ENCODE measurements at regions not wholly inside any gene's neighbourhood (a gene's known extent, or its start where the extent isn't known, plus 50 kb on each side); places are given as distances from the start of the nearest gene placed in this dataset.

GRCh38 chr2:2847209-2847676 lies 516.2 kb upstream of the MYT1L start:
- H3K9me3 ChIP-seq, result no peaks in the 10 kb centered on the region
- H3K27ac ChIP-seq (ENCODE audit: low read depth in 2 of 2, low read length in 1 of 2), result peak overlapping the region in 1 of 2 experiments; percentile 85; a peak in 3 of 4 replicates
- peaks cover 0 to 76% of the 10 kb centered on the region in 2 experiments; a peak in 2 of 4 replicates for H3K4me1 ChIP-seq (ENCODE audit: control insufficient read depth in 1 of 2, insufficient read depth in 2 of 2, low read depth in 1 of 2, low read length in 1 of 2)
- H2AFZ ChIP-seq (ENCODE audit: low read depth), result no peak overlapping the region
- H3K79me2 ChIP-seq (ENCODE audit: insufficient read depth), result no peaks in the 10 kb centered on the region
- H3K4me3 ChIP-seq (ENCODE audit: low read depth in 2 of 2, low read length in 1 of 2), result no peak overlapping the region
- TF ChIP-seq FOXJ3 (CRISPR knock-in tag; IDR thresholded peaks at IDR 0.05) (peak; percentile 90), RCOR1 (IDR thresholded peaks at IDR 0.05; ENCODE audit: low read length) (peak; percentile 90), TCF12 (IDR thresholded peaks at IDR 0.05) (no peak), RFX5 (IDR thresholded peaks at IDR 0.05; ENCODE audit: low read length) (0 out of 2 replicates have a peak, but pooled peaks have one; percentile 6), GATA2 (CRISPR knock-in tag; IDR thresholded peaks at IDR 0.05) (peak; percentile 88), EP300 (IDR thresholded peaks at IDR 0.05; ENCODE audit: borderline replicate concordance in 1 of 2, low read depth in 1 of 2, low read length in 1 of 2) (peak in 1 of 2 experiments; percentile 92; a peak in 2 of 4 replicates), FOSL2 (IDR thresholded peaks at IDR 0.05; ENCODE audit: borderline replicate concordance, low read depth) (no peak), RAD21 (IDR thresholded peaks at IDR 0.05; ENCODE audit: low read length) (peak; percentile 43), CHD2 (IDR thresholded peaks at IDR 0.05; ENCODE audit: low read length, partially characterized antibody) (peak; percentile 65), MXI1 (IDR thresholded peaks at IDR 0.05; ENCODE audit: low read depth, low read length) (peak; percentile 45; the same call in 1 of the 2 replicates), GABPA (IDR thresholded peaks at IDR 0.05; ENCODE audit: low read depth) (no peak)
- TF ChIP-seq, protein P1, sequence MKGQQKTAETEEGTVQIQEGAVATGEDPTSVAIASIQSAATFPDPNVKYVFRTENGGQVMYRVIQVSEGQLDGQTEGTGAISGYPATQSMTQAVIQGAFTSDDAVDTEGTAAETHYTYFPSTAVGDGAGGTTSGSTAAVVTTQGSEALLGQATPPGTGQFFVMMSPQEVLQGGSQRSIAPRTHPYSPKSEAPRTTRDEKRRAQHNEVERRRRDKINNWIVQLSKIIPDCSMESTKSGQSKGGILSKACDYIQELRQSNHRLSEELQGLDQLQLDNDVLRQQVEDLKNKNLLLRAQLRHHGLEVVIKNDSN (IDR thresholded peaks at IDR 0.05; ENCODE audit: borderline replicate concordance, low read depth), result no peak
- WGBS (ENCODE audit: low lambda C conversion rate), result 6% methylated on average over 5 of the region's 5 CpGs
- H3K36me3 ChIP-seq (replicated peaks in 1 of 2; ENCODE audit: control insufficient read depth in 1 of 2, insufficient read depth in 2 of 2, low read length in 1 of 2), result no peaks in the 10 kb centered on the region
- H3K4me2 ChIP-seq, result no peak overlapping the region
- peak; percentile 90 for DNase-seq
- no peaks in the 10 kb centered on the region for H3F3A ChIP-seq (replicated peaks; ENCODE audit: insufficient read depth)
- H3K9ac ChIP-seq, result no peak overlapping the region
- H4K20me1 ChIP-seq (ENCODE audit: insufficient read depth), result no peaks in the 10 kb centered on the region
- H3K27me3 ChIP-seq (ENCODE audit: insufficient read depth), result no peaks in the 10 kb centered on the region
- ChIA-PET CTCF (interaction anchor here (0.7 to 2.9 kb wide), 19 partner anchors 11 to 993 kb away, joined by 3 to 11 read pairs (median 3); no protein-coding TSS in a partner anchor), POLR2A (interaction anchor here (0.7 to 5.1 kb wide), 17 partner anchors 13 to 655 kb away, joined by 3 to 71 read pairs (median 7); partner anchors contain the start of gene MYT1L)
- no peaks in the 10 kb centered on the region for H3K9me2 ChIP-seq

- Histone ChIP-seq H3K27me3 (ENCODE audit: insufficient read depth) (no peaks in the 10 kb centered on the region), H4K20me1 (ENCODE audit: insufficient read depth) (no peaks in the 10 kb centered on the region), H3K9me3 (no peaks in the 10 kb centered on the region), H3K4me1 (ENCODE audit: control insufficient read depth in 1 of 2, insufficient read depth in 2 of 2, low read depth in 1 of 2, low read length in 1 of 2) (peaks cover 0 to 70% of the 10 kb centered on the region in 2 experiments; a peak in 2 of 4 replicates), H3K27ac (ENCODE audit: low read depth in 2 of 2, low read length in 1 of 2) (peak overlapping the region; percentile 30 to 85; a peak in 3 of 4 replicates), H2AFZ (ENCODE audit: low read depth) (no peak overlapping the region), H3K4me2 (no peak overlapping the region), H3K4me3 (ENCODE audit: low read depth in 2 of 2, low read length in 1 of 2) (no peak overlapping the region; a peak in 1 of 4 replicates), H3K9ac (no peak overlapping the region), H3K79me2 (ENCODE audit: insufficient read depth) (no peaks in the 10 kb centered on the region), H3F3A (replicated peaks; ENCODE audit: insufficient read depth) (no peaks in the 10 kb centered on the region), H3K36me3 (replicated peaks in 1 of 2; ENCODE audit: control insufficient read depth in 1 of 2, insufficient read depth in 2 of 2, low read length in 1 of 2) (no peaks in the 10 kb centered on the region), H3K9me2 (no peaks in the 10 kb centered on the region)
- CTCF ChIA-PET, result interaction anchor here (0.6 to 2.9 kb wide), 33 partner anchors 10 to 992 kb away, joined by 3 to 11 read pairs (median 3); partner anchors contain the start of gene MYT1L
- peak; percentile 81 for DNase-seq
- POLR2A ChIA-PET, result interaction anchor here (0.7 to 5.1 kb wide), 24 partner anchors 12 to 654 kb away, joined by 3 to 71 read pairs (median 4); partner anchors contain the start of genes MYT1L and TRAPPC12
- 24% methylated on average over 15 of the region's 17 CpGs for WGBS (ENCODE audit: low lambda C conversion rate)
- TF ChIP-seq ELF1 (IDR thresholded peaks at IDR 0.05), result no peak
- no peak for TF ChIP-seq FOXM1 (IDR thresholded peaks at IDR 0.05; ENCODE audit: low read depth)
- TF ChIP-seq GABPA (IDR thresholded peaks at IDR 0.05; ENCODE audit: low read depth), result no peak
- TF ChIP-seq NRF1 (IDR thresholded peaks at IDR 0.05; ENCODE audit: low read depth, low read length), result no peak
- TF ChIP-seq, protein P2, sequence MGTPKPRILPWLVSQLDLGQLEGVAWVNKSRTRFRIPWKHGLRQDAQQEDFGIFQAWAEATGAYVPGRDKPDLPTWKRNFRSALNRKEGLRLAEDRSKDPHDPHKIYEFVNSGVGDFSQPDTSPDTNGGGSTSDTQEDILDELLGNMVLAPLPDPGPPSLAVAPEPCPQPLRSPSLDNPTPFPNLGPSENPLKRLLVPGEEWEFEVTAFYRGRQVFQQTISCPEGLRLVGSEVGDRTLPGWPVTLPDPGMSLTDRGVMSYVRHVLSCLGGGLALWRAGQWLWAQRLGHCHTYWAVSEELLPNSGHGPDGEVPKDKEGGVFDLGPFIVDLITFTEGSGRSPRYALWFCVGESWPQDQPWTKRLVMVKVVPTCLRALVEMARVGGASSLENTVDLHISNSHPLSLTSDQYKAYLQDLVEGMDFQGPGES (IDR thresholded peaks at IDR 0.05; ENCODE audit: low read depth, low read length), result no peak
- TF ChIP-seq POLR2AphosphoS5 (IDR thresholded peaks at IDR 0.05; ENCODE audit: low read depth, low read length), result peak; percentile 13; the same call in 1 of the 2 replicates
- peak in 1 of 2 experiments; percentile 81; a peak in 2 of 4 replicates for TF ChIP-seq EP300 (IDR thresholded peaks at IDR 0.05; ENCODE audit: borderline replicate concordance in 1 of 2, low read depth in 1 of 2, low read length in 1 of 2)
- no peak for TF ChIP-seq FOSL2 (IDR thresholded peaks at IDR 0.05; ENCODE audit: borderline replicate concordance, low read depth)
- TF ChIP-seq TAF1 (IDR thresholded peaks at IDR 0.05; ENCODE audit: borderline replicate concordance, low read depth, low read length), result no peak
- TF ChIP-seq CTCF (IDR thresholded peaks at IDR 0.05), result no peak
- TF ChIP-seq GATA2 (CRISPR knock-in tag; IDR thresholded peaks at IDR 0.05), result peak; percentile 68
- TF ChIP-seq SIN3A (IDR thresholded peaks at IDR 0.05; ENCODE audit: borderline replicate concordance, low read depth, low read length), result no peak
- TF ChIP-seq CHD2 (IDR thresholded peaks at IDR 0.05; ENCODE audit: low read length, partially characterized antibody), result no peak
- peak; percentile 44 for TF ChIP-seq RAD21 (IDR thresholded peaks at IDR 0.05; ENCODE audit: low read length)
- no peak for TF ChIP-seq TCF12 (IDR thresholded peaks at IDR 0.05)
- TF ChIP-seq RFX5 (IDR thresholded peaks at IDR 0.05; ENCODE audit: low read length), result peak; percentile 23; the same call in 1 of the 2 replicates
- no peak; the same call in 1 of the 2 replicates for TF ChIP-seq RCOR1 (IDR thresholded peaks at IDR 0.05; ENCODE audit: low read length)
- TF ChIP-seq RXRA (IDR thresholded peaks at IDR 0.05; ENCODE audit: borderline replicate concordance, low read depth), result no peak
Measured at GRCh38 chr2:2846332-2847208, 515.5 kb upstream of the MYT1L start.
